Colon (tissue), 2 donors: ENCODE measurements at regions not wholly inside any gene's neighbourhood (a gene's known extent, or its start where the extent isn't known, plus 50 kb on each side); places are given as distances from the start of the nearest gene placed in this dataset.

Experiments
- FAIRE-seq: peaks from 2 replicates; lab custom pipeline; 2012; peaks lifted over from hg19 to GRCh38; lab: Jason Lieb, UNC
- donor health status: control.
- donor health status: control.

DNA sequence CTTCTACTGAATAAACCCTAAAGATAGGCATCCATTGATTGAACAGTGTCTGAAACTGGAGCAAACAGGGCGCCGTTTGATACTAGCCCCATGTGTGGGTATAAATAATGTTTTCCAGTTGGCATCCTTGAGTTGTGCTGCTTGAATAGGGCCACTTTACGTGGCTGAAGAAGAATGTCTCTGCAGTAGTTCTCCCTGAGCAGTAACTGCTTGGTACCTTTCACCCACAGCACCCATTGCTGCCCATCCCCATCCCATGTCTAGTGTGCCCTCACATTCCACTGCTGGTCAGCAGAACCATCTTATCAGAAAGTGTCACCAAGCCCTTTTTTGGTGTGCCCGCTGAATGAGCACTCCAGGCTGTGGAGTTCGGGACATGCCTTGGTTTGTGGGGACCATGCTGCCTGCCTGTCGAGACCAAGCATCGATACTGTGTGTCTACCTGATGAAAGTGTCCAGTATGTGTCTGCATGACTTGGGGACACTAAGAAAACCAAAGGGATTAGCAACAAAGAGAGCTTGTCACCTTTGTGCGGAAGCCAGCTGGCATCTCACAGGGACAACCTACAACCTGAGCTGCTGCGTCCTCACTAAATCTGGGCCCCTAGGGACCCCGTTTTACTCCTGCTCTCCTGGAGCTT, 162.0 kb downstream of the TM9SF2 start:
- FAIRE-seq: no peak

DNA sequence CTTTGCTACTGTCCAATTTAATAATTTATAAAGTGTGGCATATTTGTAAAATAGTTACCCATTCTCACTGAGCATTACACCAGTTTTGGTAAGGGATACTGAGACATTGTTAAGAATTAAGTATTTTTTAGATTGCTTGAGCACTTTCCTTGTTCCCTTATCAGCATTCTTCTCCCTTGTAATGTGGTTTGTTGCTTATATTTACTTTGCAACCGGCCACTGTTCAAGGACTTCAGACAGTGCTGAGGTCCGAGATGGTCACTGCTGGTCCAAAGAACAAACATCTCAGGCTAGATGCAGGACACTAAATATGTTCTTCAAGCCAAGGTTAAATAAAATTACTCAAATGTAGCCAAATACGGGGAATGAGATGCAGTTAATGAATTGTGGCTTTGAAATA, 161.4 kb downstream of the TM9SF2 start:
- no peak for FAIRE-seq

DNA sequence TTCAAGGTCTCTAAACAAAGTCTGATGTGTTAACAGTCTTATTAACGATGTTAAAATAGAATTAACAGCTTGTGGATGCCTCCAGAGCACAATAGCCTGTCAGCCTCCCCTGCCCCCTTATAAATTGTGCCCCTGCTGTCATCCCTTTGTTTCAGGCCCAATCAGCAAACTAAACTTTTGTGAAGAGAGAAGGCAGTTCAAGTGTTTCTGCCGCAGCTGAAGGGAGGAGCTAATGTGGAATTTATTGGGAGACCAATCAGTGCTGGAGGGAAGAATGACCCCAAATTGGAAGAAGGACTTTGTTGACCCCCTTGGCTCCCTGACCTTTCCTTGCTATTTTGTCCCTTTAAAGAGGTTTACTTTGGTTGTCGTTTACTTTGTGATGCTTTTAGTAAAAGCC, 160.5 kb downstream of the TM9SF2 start:
- FAIRE-seq: no peak

DNA sequence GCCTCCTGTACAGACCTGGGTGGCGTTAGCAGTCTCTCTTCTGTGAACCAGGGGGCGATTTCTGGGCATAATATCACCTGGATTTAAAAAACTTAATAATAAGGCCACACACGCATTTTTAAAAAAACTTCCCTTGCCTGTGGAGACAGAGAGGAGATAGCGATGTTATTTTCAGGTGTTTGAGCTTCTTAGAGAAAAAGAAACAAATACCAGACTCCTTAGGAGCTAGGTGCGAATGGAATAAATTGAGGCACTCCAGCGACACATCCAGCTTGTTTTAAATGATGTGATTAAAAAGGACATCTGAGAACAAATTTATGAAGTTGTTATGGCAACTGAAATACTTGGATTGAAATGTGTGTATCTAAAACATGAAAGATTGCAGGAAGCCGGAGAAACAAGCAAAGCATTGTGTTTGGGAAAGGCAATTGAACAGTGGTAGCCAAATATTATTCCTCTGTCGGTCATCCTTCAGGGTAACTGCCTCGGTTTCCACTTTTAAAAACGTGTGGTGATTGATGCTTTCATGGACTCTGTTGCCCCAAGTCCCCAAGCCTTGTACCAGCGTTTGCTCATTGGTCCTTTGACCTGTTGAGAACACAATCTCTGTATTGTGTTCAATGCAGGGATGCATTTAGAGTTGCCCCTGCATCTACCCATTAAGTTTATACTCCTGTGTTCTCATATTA, 158.7 kb downstream of the TM9SF2 start:
- no peak for FAIRE-seq

DNA sequence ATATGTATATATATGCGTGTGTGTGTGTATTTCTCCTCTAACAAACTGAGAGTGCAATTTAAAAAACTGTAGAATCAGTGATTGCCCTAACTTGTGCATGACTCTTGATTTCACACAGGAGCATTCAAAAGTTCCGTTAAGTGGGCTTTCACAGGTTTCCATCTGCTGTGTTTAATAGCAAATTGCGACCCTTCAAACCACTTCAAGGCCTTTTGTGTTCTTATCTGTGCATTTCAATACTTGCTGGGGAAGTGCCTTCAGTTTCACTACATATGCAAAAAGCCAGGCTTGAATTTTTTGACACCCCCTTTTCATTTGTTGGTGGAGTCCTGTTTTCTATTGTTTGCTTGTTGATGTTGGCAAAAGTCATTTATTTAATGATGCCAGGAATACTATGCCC, 158.0 kb downstream of the TM9SF2 start:
- FAIRE-seq: no peak

DNA sequence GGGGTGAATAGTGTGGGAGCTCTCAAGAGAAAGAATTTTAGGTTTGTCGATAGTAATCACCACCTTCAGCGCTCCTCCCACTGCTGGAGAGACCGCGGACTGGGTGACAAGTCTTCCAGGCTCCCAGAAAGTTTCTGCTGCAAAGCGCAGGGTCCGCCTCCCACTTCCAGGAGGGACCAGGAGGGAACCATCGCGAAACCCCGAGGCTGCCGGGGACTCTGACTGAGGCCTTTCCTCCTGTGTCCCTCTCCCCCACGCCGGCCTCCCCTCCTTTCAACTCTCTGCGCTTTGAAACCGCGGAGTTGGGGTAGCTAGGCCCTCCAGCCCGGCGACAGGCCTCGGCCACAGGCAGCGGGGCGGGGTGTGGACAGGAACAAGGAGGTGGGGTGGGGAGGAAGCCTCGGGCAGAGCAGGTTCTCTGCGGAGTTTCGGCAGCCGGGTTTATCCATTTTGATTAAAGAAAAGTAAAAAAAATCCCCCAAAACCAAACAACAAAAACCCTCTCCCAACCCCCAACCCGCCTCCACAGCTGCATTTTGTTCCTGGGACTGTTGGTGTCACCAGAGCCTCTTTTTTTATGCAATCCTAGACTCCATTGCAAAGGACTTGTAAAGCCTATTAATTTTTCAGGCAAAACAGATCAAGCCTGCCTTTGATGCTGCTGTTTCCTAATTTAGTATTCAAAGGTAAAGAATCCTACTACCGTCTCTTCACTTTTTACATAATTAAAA, 157.2 kb downstream of the TM9SF2 start:
- FAIRE-seq: no peak

DNA sequence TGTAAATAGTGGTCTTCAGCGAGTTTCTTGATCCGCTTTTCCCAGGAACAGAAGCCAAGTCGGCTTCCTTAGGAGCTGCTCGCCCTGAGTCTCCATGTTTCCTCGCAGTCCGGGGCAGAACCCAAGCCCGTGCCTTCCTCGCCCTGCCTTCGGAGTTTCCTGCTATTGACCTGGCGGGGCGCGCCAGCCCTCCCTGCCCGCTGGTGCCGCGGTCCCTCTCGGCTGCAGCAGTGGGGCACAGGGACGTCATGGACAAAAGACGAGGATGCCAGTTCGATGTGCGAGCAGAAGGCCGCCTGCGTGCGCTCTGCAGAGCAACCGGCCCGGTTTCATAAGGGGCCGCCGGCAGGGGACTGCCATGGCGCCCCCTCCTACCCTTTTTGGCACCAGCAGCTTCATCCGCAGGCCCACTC, 156.6 kb downstream of the TM9SF2 start:
- no peak for FAIRE-seq

DNA sequence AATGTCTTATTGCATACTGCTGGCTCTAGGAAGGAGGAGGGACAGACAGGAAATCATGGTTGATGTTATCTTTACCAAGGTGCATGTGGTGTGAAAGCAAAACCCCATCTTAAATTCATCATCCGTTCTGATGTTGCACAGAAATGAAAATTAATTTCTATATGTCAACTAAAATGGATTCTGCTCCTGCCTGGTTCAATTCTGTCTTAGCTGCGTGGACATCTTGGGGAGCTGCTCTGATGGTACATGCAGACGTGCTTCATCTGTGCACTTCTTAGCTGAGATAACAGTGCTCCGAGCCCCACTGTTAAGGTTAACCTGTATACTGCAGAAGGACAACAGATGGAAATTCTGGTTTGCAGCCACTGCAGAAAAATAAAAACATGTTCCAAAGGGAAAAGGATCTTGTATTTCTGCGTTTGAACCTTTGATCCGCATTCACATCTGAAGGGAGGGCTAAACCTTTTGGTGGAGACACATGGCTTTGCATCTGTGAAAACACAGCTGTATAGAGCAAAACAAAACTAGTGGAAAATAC, 155.6 kb downstream of the TM9SF2 start:
- no peak for FAIRE-seq

DNA sequence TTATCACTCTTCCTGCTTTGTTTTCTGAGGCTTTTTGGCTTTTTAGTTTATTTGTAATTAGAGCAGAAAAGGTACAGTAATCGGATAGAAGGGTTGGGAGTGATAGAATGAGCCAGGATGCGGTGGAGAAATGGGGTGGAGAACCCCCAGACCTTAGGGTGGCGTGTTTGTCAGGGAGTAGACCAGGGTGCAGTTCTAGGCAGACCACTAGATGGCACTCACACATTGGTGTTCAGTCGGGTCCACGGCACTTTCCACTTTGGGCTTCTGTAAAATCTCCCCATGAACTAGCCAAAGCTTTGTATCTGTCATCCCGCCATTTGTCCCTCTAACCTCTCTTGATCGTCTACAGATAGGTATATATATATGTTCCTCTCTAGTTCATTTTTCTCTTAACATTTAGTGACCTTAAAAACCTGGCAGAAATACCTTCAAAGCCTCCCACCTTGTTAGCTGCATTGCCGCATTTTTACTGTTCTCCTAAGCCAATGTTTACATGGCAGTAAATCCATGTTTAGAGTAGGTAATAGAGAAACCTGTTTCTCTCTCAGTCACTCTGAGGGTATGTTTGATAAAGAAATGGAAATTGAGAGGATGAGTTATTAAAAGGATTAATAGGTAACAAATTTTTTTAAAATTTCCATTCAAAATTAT, 154.9 kb downstream of the TM9SF2 start:
- FAIRE-seq: no peak

DNA sequence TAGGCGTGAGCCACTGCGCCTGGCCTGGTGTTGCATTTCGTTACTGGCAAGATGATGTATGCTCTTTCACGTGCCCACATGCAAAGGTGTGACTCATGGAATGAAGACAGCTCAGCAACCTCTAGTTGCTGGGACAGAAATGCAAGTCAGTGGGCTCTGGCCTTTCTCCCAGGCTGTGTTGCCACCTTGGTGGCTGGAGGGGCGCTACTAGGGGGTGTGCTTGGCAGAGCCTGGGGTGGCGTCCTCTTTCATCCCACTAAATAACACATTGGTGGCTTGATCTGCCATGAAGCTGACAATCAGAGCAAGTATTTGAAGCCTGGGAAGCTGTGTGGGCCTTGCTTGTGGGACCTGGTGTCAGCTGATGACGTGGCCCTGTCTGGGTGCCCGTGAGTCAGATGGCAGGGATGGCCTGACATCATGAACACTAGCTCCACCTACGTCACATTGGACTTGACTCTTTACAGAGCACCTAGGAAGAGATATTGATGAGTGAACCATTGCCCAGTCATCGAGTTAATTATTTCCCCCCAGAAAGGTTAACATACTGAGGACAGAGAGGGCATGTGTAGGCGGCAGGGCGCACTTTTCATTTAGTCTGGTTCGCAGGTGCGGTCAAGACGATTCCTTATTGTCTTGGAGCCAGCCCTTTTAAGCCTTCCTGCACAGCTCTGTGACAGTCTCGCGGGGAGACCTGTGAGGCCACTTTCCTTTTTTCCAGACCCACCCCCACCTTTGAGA, 154.2 kb downstream of the TM9SF2 start:
- FAIRE-seq: no peak

DNA sequence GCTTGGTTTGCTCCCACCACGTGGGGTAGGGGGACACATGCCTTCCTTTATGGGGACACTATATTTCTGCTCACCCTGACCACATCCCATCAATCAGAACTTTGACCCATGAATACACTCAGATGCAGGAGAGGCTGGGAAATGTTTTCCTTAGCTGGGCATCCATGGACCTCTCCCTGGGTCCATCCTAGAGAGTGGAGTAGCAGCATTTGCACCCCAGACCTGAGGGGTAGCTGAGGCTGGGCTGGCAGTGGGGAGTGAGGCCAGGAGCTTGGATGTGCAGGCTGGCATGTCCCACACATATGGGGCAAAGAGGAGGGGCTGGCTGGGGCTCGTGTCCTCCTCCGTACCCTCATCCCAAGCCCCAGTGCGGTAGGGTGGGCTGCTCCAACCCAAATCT, 152.8 kb downstream of the TM9SF2 start:
- no peak for FAIRE-seq

DNA sequence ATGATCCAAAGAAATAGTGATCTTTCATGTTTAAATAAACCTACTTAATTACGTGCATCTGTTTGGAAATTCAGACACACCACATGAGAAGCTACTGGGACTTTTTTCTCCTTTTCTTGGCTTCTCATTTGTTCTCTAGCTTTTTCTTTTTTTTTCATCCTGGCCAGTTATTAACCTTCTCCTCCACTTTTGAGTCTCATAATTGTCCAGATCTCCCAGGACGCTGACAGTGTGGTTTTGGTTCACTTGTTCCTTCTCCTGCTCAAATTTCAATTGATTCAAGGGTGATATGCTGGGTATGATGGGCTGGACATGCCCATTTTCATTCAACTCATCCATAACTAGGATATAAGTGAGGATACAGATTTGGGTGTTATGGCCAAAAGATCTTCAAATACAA, 152.3 kb downstream of the TM9SF2 start:
- no peak for FAIRE-seq

DNA sequence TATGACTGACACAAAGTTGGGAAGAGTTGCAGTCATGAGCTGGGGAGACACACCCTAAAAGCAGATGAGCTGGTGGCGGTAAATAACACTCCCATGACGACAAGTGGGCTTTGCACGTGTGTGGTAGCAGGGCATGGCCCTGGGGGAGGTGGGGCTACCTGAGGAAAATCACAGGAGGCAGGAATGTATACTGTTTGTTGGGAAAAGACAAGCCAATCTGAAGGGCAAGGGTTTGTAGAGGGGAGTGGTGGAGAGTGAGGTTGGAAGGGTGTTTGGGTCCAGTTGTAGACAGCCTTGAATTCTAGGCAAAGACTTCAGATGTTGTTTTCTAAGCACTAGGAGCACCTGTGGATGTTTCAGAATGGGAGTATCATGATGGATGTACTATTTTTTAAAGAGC, 151.6 kb downstream of the TM9SF2 start:
- FAIRE-seq: no peak

DNA sequence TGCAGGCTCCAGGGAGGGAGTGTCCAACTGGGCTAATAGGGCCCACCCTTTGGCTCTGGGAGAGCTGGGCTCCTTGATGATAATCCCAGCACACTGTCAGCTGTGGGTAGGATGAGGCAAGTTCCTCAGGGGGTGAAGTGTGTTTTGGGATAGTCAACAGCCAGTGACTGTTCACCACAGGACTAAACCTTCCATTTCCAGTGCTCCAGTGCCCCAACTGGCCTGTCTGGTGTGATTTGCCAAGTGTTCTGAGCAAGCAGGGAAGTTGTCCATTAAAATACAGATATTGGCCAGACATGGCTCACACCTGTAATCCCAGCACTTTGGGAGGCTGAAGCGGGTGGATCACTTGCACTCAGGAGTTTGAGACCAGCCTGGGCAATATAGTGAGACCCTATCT, 150.9 kb downstream of the TM9SF2 start:
- FAIRE-seq: no peak

DNA sequence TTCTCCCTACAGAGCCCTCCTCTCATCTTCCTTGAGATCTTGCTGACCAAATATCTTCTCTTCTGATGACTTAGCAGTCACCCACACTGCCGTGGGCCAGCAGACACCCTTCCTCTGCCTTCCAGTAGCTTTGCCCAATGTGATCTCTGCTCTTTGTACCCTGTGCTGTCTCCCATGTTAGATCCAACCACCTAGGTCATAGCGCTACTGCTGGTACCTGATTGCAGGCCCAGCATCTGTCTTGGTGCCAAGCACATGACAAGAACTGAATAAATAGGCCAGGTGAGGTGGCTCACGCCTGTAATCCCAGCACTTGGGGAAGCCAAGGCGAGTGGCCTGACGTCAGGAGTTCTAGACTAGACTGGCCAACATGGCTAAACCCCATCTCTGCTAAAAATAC, 149.7 kb downstream of the TM9SF2 start:
- no peak for FAIRE-seq

DNA sequence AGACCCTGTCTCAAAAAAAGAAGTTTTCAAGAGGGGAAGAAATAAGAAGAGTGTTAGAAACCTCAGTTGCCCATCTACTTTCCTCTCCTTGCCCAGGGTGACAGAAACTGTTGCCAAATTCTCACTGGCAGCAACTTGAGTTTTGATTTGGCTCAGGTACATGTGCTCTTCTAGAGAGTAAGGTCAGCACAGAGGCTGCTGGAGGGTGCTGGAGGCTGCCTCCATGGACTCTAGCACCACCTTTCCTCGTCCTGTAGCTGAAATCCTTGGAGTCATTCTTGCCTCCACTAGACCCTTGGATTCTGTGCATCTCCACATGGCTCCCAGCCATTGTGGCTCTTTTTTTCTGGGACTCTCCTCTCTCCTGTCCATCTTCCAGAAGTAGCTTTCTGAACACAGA, 149.1 kb downstream of the TM9SF2 start:
- no peak for FAIRE-seq

DNA sequence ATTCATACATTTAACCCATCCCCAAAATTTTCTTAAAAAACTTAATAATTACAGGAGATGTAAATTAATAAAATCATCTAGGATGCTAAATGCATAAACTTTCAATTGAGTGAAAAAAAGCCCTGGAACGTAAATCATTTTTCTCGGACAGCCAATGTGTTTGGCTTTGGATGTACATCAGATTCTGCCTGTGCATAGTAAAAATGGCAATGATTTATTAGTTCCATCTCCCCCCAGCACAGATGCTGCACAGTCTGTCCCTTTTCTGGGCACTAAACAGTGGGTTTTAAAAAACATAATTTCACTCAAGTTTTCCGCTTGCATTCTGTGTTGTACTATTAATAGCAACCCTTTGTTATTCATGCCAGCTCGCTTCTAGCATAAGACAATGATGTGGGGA, 147.7 kb downstream of the TM9SF2 start:
- no peak for FAIRE-seq

DNA sequence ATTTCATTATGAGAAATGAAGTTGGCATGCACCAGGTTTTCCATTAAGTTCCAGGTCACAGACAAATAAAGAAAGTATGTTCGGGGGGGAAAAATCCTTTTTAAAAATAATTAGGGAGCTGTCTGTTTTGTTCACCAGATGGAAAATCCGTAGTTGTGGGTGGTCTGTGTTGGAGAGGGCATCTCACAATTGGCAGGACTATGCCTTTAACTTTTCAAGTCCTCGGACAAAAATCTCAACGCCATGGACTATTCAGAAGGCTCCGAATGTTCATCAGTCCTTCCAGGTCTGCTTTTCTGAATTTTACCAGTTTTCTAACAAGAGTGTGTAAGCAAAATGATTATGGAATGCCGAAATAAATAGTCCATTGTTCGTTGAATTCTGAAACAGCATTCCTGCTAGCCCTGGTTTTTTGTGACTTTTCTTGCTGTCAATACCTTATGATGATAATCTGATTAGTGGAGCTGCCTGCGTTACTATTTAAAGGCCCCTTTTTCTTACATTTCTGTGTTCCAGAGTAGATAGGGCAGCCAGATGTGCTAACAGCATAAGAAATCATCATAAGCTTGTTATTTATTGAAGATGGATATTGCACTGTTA, 146.9 kb downstream of the TM9SF2 start:
- no peak for FAIRE-seq

DNA sequence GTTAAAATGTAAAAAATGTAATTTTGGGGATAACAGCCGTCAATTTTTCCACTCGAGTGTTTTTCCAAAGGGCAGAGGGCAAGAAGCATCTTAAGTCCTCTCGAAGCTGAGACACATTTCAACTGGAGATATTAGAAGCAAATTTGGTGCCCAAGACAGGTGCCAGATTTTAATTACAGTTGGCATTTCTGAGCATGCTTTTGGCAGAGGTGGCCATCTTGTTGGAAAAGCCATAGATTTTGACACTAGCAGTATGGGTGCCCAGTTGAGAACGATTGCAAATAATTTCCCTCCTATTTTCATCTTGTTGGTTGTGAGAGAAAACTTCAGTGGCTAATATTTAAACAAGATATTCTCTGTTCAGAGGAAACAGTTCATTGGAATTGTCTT, 146.3 kb downstream of the TM9SF2 start:
- no peak for FAIRE-seq

DNA sequence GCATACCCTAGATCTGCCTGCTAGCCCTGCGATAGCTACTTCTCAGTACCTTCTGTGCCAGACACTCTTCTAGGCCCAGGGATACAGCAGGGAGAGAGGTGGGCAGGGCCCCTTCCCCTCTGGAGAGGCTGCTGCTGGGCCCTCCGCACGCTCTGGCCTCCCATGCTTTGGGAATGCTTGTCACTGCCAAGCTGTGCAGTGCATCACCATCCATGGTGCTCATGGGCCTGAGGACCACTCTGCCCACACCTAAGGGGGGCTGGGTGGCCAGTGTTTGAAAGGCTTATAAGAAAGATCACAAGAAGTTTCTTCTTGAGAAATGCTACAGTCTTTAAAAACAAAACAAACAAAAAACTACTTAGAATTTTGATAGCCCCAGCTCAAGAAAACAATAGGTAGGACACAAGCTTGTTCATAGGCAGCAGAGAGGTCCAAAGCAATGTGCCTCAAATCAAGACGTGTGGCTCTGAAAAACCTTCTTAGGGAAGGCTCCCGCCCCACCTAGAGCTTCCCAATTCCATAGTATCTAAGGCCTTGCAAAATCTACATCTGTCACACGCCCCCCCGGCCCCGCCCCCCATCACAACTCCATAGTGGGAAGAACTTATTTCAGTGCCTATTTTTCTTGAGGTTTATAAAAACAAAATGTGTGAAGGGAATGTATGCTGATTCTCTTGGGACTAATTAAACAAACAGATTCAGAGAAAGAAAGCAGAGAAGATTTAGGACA, 145.8 kb downstream of the TM9SF2 start:
- FAIRE-seq: no peak

DNA sequence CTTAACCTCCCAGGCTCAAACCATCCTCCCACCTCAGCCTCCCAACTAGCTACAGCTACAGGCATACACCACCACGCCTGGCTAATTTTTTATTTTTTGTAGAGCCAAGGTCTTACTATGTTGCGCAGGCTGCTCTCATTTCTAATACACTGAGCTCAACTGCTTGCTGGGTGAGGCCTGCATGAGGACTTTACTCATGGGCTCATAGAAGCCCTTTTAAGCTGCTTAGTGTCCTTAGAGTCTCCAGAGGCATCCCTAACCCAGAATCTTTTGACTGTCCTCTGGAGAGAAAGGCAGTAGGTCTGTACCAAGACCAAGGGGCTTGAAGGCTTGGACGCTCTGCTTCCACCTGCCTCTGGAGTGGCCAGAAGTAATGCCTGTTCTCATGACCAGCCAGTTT, 141.6 kb downstream of the TM9SF2 start:
- FAIRE-seq: no peak
